Lower leg skin (tissue), 3 donors: ENCODE measurements at regions not wholly inside any gene's neighbourhood (a gene's known extent, or its start where the extent isn't known, plus 50 kb on each side); places are given as distances from the start of the nearest gene placed in this dataset.

Experiments
- CTCF ChIP-seq, 3 donors: fragments of 450-650 bp; IDR thresholded peaks; one replicate each; pipeline ENCODE4 v1.5.1; 2016; ENCODE audit warnings: antibody characterized with exemption in 3 of 3, mild to moderate bottlenecking in 3 of 3, moderate library complexity in 2 of 3
- POLR2A ChIP-seq, 2 donors: fragments of 450-650 bp; IDR thresholded peaks; one replicate each; pipeline ENCODE4 v1.6.1; 2016 to 2017; ENCODE audit warnings: antibody characterized with exemption in 2 of 2, mild to moderate bottlenecking in 1 of 2, moderate library complexity in 1 of 2

GRCh38 chr7:36035186-36035585 lies 117.9 kb upstream of the EEPD1 start:
- TF ChIP-seq POLR2A (IDR thresholded peaks at IDR 0.05) (no peak), CTCF (IDR thresholded peaks at IDR 0.05) (no peak)
